H1 (cell line): ENCODE measurements at regions not wholly inside any gene's neighbourhood (a gene's known extent, or its start where the extent isn't known, plus 50 kb on each side); places are given as distances from the start of the nearest gene placed in this dataset.

Experiments used
- CTCF ChIA-PET: fragments of 300-600 bp; sonication (Branson Sonifier 250); formaldehyde crosslinking; loops from one replicate; lab custom pipeline; 2021; ENCODE audit not compliant: partially characterized antibody; lab: Charles Lee
- POLR2A ChIA-PET: fragments of 300-600 bp; sonication (Branson Sonifier 250); formaldehyde crosslinking; loops from one replicate; lab custom pipeline; 2021; ENCODE audit warnings: inconsistent platforms; ENCODE audit not compliant: partially characterized antibody; lab: Charles Lee
- DNase-seq, 2 experiments: peaks; one replicate each; pipeline versions ENCODE4 v3.0.0 to v3.0.0-alpha.2; 2010 to 2022; ENCODE audit warnings: low spot score in 2 of 2, low read depth in 1 of 2, mixed read lengths in 1 of 2
- FAIRE-seq: peaks from 2 replicates; lab custom pipeline; 2011; peaks lifted over from hg19 to GRCh38; lab: Jason Lieb, UNC
- H2AFZ ChIP-seq: 2 replicates; pipeline ENCODE4 v1.8.1; 2012; ENCODE audit warnings: low read length, inconsistent platforms
- H2AK5ac ChIP-seq: 2 replicates; pipeline ENCODE4 v1.6.1; 2013; ENCODE audit warnings: low read depth, low read length
- H2BK120ac ChIP-seq: replicated peaks from 2 replicates; pipeline ENCODE3; 2013; ENCODE audit warnings: low read depth, low read length, inconsistent platforms
- H2BK12ac ChIP-seq: 2 replicates; pipeline ENCODE4 v1.6.1; 2013; ENCODE audit warnings: low read depth, low read length
- H2BK15ac ChIP-seq: 2 replicates; pipeline ENCODE4 v1.6.1; 2013; ENCODE audit warnings: low read length
- H2BK20ac ChIP-seq: 2 replicates; pipeline ENCODE4 v1.6.1; 2013; ENCODE audit warnings: low read length
- H2BK5ac ChIP-seq: 2 replicates; pipeline ENCODE4 v1.6.1; 2013; ENCODE audit warnings: low read depth, low read length
- H3K14ac ChIP-seq: 2 replicates; pipeline ENCODE4 v1.6.1; 2013; ENCODE audit warnings: inconsistent platforms; ENCODE audit not compliant: insufficient read length
- H3K18ac ChIP-seq: 2 replicates; pipeline ENCODE4 v1.6.1; 2013; ENCODE audit warnings: low read length; ENCODE audit errors: extremely low read depth
- H3K23ac ChIP-seq: 2 replicates; pipeline ENCODE4 v1.6.1; 2013; ENCODE audit warnings: inconsistent platforms; ENCODE audit not compliant: insufficient read length
- H3K23me2 ChIP-seq: 2 replicates; pipeline ENCODE4 v1.6.1; 2013; ENCODE audit warnings: low read depth, low read length
- H3K27ac ChIP-seq: 2 replicates; pipeline ENCODE4 v1.6.1; 2011; ENCODE audit warnings: low read depth, low read length, inconsistent platforms
- H3K27me3 ChIP-seq, 4 experiments: replicated peaks in 1 of 4; 1 replicate in 1 of 4; 2 replicates in 3 of 4; pipeline versions ENCODE4 v1.6.1 to v1.8.1; 2011 to 2013; ENCODE audit warnings: low read length in 3 of 4, mild to moderate bottlenecking in 3 of 4, inconsistent platforms in 2 of 4, mixed read lengths in 2 of 4, moderate library complexity in 1 of 4; ENCODE audit not compliant: control insufficient read depth in 3 of 4, insufficient read depth in 3 of 4; ENCODE audit errors: extremely low read depth in 1 of 4
- H3K36me3 ChIP-seq, 4 experiments: 2 replicates each; pipeline versions ENCODE4 v1.6.1 to v1.8.1; 2011 to 2013; ENCODE audit warnings: mild to moderate bottlenecking in 4 of 4, low read length in 3 of 4, moderate library complexity in 2 of 4, control low read depth in 1 of 4, inconsistent platforms in 1 of 4; ENCODE audit not compliant: insufficient read depth in 4 of 4, control insufficient read depth in 2 of 4
- H3K4ac ChIP-seq: replicated peaks from 2 replicates; pipeline ENCODE3; 2013; ENCODE audit warnings: low read length, low read depth, mixed read lengths, inconsistent platforms; ENCODE audit not compliant: insufficient read length
- H3K4me1 ChIP-seq, 4 experiments: replicated peaks in 1 of 4; 1 replicate in 1 of 4; 2 replicates in 3 of 4; pipeline versions ENCODE4 v1.6.1 to v1.8.1; 2011 to 2013; ENCODE audit warnings: low read length in 3 of 4, inconsistent platforms in 2 of 4, mixed read lengths in 1 of 4; ENCODE audit not compliant: insufficient read depth in 4 of 4, control insufficient read depth in 3 of 4
- H3K4me2 ChIP-seq, 2 experiments: 2 replicates each; pipeline versions ENCODE4 v1.6.1 to v1.8.1; 2011 to 2013; ENCODE audit warnings: low read depth in 2 of 2, low read length in 2 of 2, control low read depth in 1 of 2, inconsistent platforms in 1 of 2, mild to moderate bottlenecking in 1 of 2; ENCODE audit not compliant: insufficient read depth in 1 of 2
- H3K4me3 ChIP-seq, 4 experiments: fragments of 200-600, 300-600 bp in 1 of 4; sonication (generic), shearing (Covaris generic), sonication (Bioruptor Twin) in 1 of 4; 2 replicates each; pipeline versions ENCODE4 v1.5.1 to v1.8.1; 2011 to 2016; ENCODE audit warnings: low read length in 4 of 4, low read depth in 3 of 4, control low read depth in 2 of 4, inconsistent platforms in 2 of 4, mild to moderate bottlenecking in 2 of 4, mixed read lengths in 1 of 4, moderate library complexity in 1 of 4; ENCODE audit not compliant: insufficient read depth in 2 of 4; ENCODE audit errors: extremely low read depth in 1 of 4
- H3K56ac ChIP-seq: replicated peaks from 2 replicates; pipeline ENCODE3; 2013; ENCODE audit warnings: low read depth, mild to moderate bottlenecking, mixed read lengths, low read length, inconsistent platforms; ENCODE audit not compliant: insufficient read length
- H3K79me1 ChIP-seq: 2 replicates; pipeline ENCODE4 v1.6.1; 2013; ENCODE audit warnings: low read depth, low read length, control low read depth
- H3K79me2 ChIP-seq, 2 experiments: 2 replicates each; pipeline versions ENCODE4 v1.6.1 to v1.8.1; 2012 to 2013; ENCODE audit warnings: low read length in 2 of 2, mild to moderate bottlenecking in 2 of 2, inconsistent platforms in 1 of 2; ENCODE audit not compliant: insufficient read depth in 2 of 2, control insufficient read depth in 1 of 2
- H3K9ac ChIP-seq, 4 experiments: replicated peaks in 1 of 4; 1 replicate in 1 of 4; 2 replicates in 3 of 4; pipeline versions ENCODE4 v1.6.1 to v1.8.1; 2011 to 2013; ENCODE audit warnings: low read depth in 3 of 4, low read length in 3 of 4, control low read depth in 2 of 4, mild to moderate bottlenecking in 2 of 4, moderate library complexity in 2 of 4, inconsistent platforms in 1 of 4; ENCODE audit errors: extremely low read depth in 1 of 4
- H3K9me3 ChIP-seq, 2 experiments: 2 replicates each; pipeline versions ENCODE4 v1.6.1 to v1.8.1; 2012 to 2013; ENCODE audit warnings: mild to moderate bottlenecking in 2 of 2, moderate library complexity in 2 of 2, control low read depth in 1 of 2, inconsistent platforms in 1 of 2, low read depth in 1 of 2, low read length in 1 of 2, mixed read lengths in 1 of 2; ENCODE audit not compliant: insufficient read depth in 2 of 2
- H4K20me1 ChIP-seq, 2 experiments: replicated peaks in 1 of 2; 2 replicates each; pipeline versions ENCODE3 to v1.8.1; 2011 to 2013; ENCODE audit warnings: inconsistent platforms in 2 of 2, low read length in 2 of 2, mild to moderate bottlenecking in 1 of 2; ENCODE audit not compliant: insufficient read depth in 2 of 2, control insufficient read depth in 1 of 2
- H4K5ac ChIP-seq: 2 replicates; pipeline ENCODE4 v1.6.1; 2013; ENCODE audit warnings: low read length, low read depth, mixed read lengths, inconsistent platforms; ENCODE audit not compliant: insufficient read length
- H4K8ac ChIP-seq: 2 replicates; pipeline ENCODE4 v1.8.0; 2013; ENCODE audit warnings: mild to moderate bottlenecking, moderate library complexity, low read length, inconsistent platforms; ENCODE audit not compliant: insufficient read depth; ENCODE audit errors: extremely low read depth
- H4K91ac ChIP-seq: replicated peaks from 2 replicates; pipeline ENCODE3; 2013; ENCODE audit warnings: low read length, mixed read lengths, inconsistent platforms; ENCODE audit not compliant: insufficient read length
- TCF12 ChIP-seq: IDR thresholded peaks from 2 replicates; pipeline ENCODE4 v1.6.1; 2011; ENCODE audit warnings: low read depth, mild to moderate bottlenecking, low read length
- WGBS, 2 experiments: shearing (Covaris generic) in 1 of 2; methylation state at CpG; one replicate each; pipeline versions ENCODE4 v1.1.6 to v1.1.7; 2013 to 2015; ENCODE audit warnings: low lambda C conversion rate in 2 of 2, mixed read lengths in 2 of 2, inconsistent platforms in 1 of 2, low coverage in 1 of 2, missing lambda C conversion rate in 1 of 2; ENCODE audit not compliant: insufficient replicate concordance in 2 of 2, insufficient coverage in 1 of 2, insufficient read length in 1 of 2; ENCODE audit errors: extremely low coverage in 1 of 2, missing lambda C conversion rate in 1 of 2; 5-methylcytosine and 5-hydroxymethylcytosine counted together

DNA sequence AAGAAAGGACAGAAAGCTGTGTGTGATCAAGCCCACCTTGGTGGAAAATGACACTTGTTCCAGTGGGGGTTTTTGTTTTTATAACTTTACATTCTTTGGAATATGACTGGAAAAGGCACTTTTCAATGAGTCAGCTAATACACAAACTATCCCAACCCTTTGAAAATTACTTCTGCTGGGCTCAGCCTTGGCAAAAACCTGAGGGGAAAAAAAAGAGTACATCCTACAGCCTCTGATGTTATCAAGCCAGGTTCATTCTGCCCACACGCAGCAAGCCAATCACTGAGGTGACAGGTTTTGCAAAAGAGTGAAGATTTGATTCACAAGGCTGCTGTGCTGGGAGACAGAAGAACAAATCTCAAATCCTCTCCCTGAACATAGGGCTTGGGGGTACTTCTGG is 484.5 kb upstream of the ERCC4 start:
- DNase-seq (no peak), FAIRE-seq (no peak)
- Histone ChIP-seq H3K56ac (no peak overlapping the region), H3K36me3 (no peaks in the 10 kb centered on the region), H4K91ac (peak overlapping the region; percentile 12), H2BK12ac (peak overlapping the region; percentile 78; the same call in 1 of the 2 replicates), H3K4me2 (no peak overlapping the region), H4K8ac (no peak overlapping the region), H2AK5ac (no peak overlapping the region), H2BK20ac (0 out of 2 replicates have a peak overlapping the region, but pooled peaks have one; percentile 57), H3K9me3 (0 out of 4 replicates have a peak, but pooled peaks cover 0 to 2% of the 10 kb centered on the region in 2 experiments), H3K27me3 (no peaks in the 10 kb centered on the region), H3K23me2 (no peaks in the 10 kb centered on the region), H3K79me2 (no peaks in the 10 kb centered on the region), H2BK5ac (no peak overlapping the region), H2BK120ac (no peak overlapping the region), H3K4me3 (no peak overlapping the region), H2AFZ (no peak overlapping the region), H3K27ac (no peak overlapping the region), H4K5ac (no peak overlapping the region), H3K14ac (no peak overlapping the region), H3K79me1 (no peaks in the 10 kb centered on the region), H3K4me1 (peaks cover 0 to 5% (median 3%) of the 10 kb centered on the region in 4 experiments; a peak in 4 of 7 replicates), H3K23ac (no peak overlapping the region), H3K18ac (no peak overlapping the region), H3K9ac (no peak overlapping the region), H3K4ac (no peak overlapping the region), H2BK15ac (no peak overlapping the region), H4K20me1 (no peaks in the 10 kb centered on the region)
- TF ChIP-seq TCF12: no peak
- CTCF ChIA-PET: interaction anchor here (0.5 to 4.2 kb wide), 12 partner anchors 9 to 537 kb away, joined by 3 to 18 read pairs (median 3); no protein-coding TSS in a partner anchor
- 100% methylated on average over 1 of the region's 1 CpG; no CpG with 5 or more reads in 1 of the 2 experiments for WGBS, 2 experiments
- POLR2A ChIA-PET: interaction anchor here (0.6 kb wide), 1 partner anchor 324 kb away, joined by 3 read pairs; no protein-coding TSS in a partner anchor
